NCI-H526 treated with DMSO at 0.1 percent for 48 hours (cell line): ENCODE measurements at regions not wholly inside any gene's neighbourhood (a gene's known extent, or its start where the extent isn't known, plus 50 kb on each side); places are given as distances from the start of the nearest gene placed in this dataset.

Experiments used
- DNase-seq: peaks from one replicate; lab custom pipeline; 2025; lab: John Stamatoyannopoulos, UW

GRCh38 chr18:78771496-78772359, 207.9 kb upstream of the SALL3 start:
- DNase-seq: no peak

- DNase-seq: no peak
These were observed 207.0 kb upstream of the SALL3 start for GRCh38 chr18:78772360-78773302.

GRCh38 chr18:78773303-78773755, 206.3 kb upstream of the SALL3 start:
- no peak for DNase-seq

GRCh38 chr18:78773819-78774218, 205.8 kb upstream of the SALL3 start:
- no peak for DNase-seq

GRCh38 chr18:78774741-78775141, 204.9 kb upstream of the SALL3 start:
- DNase-seq: no peak

- no peak for DNase-seq
These were observed 203.5 kb upstream of the SALL3 start for GRCh38 chr18:78776151-78776550.

GRCh38 chr18:78776706-78777285, 202.8 kb upstream of the SALL3 start:
- no peak for DNase-seq

GRCh38 chr18:78777992-78778391, 201.6 kb upstream of the SALL3 start:
- no peak for DNase-seq

GRCh38 chr18:78778651-78779050, 201.0 kb upstream of the SALL3 start:
- no peak for DNase-seq

- no peak for DNase-seq
These were observed 199.5 kb upstream of the SALL3 start for GRCh38 chr18:78779996-78780718.

GRCh38 chr18:78780719-78781600, 198.7 kb upstream of the SALL3 start:
- no peak for DNase-seq

- no peak for DNase-seq
These were observed 198.0 kb upstream of the SALL3 start for GRCh38 chr18:78781601-78781960.

GRCh38 chr18:78782951-78783563, 196.6 kb upstream of the SALL3 start:
- no peak for DNase-seq

GRCh38 chr18:78783564-78783960, 196.1 kb upstream of the SALL3 start:
- DNase-seq: no peak

- DNase-seq: no peak
These were observed 194.8 kb upstream of the SALL3 start for GRCh38 chr18:78784861-78785260.

GRCh38 chr18:78785706-78786105, 193.9 kb upstream of the SALL3 start:
- no peak for DNase-seq

GRCh38 chr18:78786776-78787175, 192.8 kb upstream of the SALL3 start:
- DNase-seq: no peak

GRCh38 chr18:78787751-78788150, 191.9 kb upstream of the SALL3 start:
- DNase-seq: no peak

- DNase-seq: no peak
These were observed 191.5 kb upstream of the SALL3 start for GRCh38 chr18:78788161-78788560.

- DNase-seq: no peak
These were observed 189.8 kb upstream of the SALL3 start for GRCh38 chr18:78789850-78790249.
